ENCODE measurements at regions not wholly inside any gene's neighbourhood (a gene's known extent, or its start where the extent isn't known, plus 50 kb on each side); places are given as distances from the start of the nearest gene placed in this dataset.
"Not testable (repeated sequence)": the region's sequence is repeated elsewhere in the genome, so short reads cannot be mapped to it uniquely, and the experiment has no call there.

DNA sequence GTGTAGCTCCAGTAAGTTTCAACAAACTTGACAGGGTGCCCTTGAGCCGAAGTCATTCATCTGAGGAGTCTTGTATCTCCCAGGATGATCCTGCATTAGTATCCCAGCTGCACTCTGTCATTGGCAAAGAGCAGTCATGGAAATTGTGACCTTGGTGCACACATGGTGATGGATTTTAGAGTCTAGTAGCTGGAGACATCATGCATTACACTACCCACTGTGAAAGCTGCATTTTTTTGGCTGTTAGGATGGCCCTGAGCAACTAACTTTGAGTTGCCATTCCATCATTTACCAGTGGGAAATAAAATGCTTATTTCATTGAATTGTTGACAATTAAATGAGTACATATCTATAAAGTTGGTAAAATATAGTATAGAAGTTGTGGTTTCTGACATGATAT, 552.6 kb upstream of the CBLB start:
- DNase-seq: no peak

DNA sequence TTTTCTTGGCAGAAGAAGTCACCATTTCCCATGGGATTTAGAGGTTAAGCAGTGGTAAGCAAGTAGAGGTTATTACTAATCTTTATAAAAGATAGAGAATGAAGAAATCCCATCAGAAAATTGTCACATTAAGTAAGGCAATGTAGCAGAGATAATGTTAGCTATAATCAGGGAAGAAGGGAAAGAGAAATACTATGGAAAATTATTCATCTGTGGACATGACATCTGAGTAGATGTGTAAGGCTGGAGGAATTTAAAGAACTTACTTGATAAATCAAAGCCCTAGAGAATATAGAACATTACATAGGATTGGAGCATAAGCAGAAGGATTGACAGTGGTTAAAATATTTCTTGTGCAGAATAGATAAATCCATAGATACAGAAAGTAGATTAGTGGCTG, 553.1 kb upstream of the CBLB start:
- no peak for DNase-seq

DNA sequence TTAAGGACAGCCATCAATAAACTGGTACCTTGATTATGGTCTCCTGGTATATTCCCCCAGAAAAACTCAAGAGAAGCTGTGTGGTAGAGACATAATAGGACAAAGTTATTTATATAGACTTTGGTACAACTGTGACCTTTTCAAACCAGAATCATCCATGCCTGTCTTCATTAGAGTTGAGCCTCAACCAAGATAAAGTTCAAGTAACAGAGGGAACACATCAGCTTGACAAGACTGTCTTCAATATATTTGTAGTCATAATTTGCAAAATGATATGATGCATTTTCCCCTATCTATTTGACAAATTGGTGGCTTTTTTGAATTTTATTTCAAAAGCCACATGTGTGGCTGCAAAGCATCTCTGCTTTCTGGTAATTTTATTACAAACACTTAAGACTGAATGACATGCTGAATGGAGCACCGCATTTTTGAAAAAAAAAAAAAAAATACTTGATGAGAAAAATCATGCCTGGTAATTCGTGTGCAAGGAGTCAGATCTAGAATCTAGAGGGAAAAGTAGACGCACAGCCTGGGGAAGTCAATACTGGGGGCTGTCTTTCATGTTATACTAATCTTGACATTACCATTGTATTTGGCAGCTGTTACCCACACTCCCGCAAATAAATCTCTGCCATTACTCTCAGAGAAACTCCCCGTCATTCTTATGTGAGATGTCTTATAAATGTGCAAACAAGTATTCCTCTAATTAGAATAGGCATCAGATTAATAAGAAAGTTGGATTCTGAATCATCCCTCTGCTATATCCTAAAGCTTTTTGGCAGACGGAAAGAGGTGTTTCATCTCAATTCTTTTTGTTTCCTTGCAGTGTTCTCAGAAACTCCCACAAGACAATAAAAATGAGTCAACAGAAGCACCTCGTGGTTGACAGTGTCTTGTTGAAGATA, 554.8 kb upstream of the CBLB start:
- DNase-seq: no peak

DNA sequence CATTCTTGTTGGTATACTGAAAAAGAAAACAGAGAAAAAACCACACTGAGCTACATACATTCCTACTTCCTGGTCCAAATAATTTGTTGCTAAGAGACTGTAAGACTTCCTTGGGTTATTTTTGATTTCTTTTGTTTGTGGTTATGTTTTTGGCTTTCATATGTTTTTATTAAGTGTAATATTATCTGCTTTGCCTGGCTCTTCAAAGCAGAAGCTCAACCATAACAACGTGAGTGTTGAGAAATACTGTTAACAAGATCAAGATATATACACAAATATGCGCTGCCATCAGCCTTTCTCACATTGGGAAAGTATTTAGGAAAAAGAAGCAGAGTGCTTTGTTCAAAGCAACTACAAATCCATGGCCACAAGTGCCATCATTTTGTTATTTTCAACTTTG, 556.2 kb upstream of the CBLB start:
- no peak for DNase-seq

DNA sequence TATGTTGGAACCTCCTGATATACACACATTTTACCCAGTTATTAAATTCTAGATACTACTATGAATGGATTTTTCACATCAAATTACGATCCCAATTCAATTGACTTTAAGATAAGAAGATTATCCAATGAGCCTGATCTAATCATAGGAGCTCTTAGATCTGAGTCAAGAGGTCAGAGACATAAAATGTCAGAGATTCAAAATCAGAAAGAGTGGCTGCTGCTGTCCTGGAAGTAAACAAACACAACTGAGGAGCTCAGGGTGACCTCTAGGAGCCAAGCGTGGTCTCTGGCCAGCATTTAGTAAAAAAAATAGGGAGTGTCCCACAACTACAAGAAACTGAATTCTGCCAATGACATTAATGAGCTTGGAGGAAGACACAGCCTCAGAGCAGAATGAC, 557.1 kb upstream of the CBLB start:
- no peak for DNase-seq

DNA sequence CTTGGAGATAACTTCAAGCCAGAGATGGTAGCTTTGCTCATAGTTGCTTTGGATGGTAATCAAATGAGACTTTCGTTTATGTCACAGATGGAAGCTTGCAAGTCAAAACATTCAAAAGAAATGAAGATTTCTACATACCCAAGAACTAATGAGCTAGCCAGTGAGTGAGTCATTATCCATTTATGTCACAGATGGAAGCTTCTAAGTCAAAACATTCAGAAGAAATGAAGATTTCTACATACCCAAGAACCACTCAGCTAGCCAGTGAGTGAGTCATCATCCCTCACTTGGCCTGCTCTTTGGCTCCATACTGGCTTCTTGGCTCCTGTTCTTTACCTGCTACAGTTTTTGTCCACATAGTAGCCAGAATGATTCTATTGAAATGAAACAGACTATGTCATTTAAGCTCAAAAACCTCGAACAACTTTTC, 559.8 kb upstream of the CBLB start:
- no peak for DNase-seq

DNA sequence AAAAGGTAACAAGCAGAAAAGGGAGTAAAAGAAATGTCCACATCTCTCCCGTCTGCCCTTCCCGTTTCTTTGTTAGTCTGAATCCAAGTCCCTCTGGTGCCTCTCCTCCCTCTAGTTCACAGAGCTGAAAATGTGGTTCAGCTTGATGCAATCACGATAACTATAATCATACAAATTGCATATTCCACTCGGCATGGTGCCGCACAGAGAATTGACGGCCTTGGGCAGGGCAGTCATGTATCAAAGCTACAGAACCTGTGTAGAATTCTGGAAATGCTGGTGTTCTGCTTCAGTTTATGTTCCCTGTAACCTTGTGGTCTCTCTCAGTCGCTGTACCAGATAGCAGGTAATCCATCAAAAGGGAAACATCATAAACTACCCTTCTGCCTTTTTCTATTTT, 562.9 kb upstream of the CBLB start:
- DNase-seq: no peak

DNA sequence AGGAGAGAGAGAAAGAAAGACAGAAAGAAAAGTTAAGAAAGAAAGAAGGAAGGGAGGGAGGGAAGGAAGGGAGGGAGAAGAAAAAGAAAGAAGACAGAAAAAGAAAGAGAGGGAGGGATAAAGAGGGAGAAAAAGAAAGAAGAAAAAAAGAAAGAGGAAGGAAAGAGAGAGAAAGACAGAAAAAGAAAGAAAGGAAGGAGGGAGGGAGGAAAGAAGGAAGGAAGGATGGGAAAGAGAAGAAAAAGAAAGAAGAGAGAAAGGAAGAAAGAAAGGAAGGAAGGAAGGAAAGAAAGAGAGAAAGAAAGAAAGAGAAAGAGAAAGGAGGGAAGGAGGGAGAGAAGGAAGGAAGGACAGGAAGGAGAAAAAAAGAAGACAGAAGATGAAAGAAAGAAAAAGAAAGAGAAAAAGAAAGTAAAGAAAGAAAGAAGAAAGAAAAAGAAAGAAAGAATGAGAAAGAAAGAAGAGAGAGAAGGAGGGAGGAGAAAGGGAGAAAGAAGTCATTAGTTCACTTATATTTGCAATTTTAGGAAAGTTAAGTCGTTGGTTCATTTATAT, 567.2 kb upstream of the CBLB start:
- no peak for DNase-seq

DNA sequence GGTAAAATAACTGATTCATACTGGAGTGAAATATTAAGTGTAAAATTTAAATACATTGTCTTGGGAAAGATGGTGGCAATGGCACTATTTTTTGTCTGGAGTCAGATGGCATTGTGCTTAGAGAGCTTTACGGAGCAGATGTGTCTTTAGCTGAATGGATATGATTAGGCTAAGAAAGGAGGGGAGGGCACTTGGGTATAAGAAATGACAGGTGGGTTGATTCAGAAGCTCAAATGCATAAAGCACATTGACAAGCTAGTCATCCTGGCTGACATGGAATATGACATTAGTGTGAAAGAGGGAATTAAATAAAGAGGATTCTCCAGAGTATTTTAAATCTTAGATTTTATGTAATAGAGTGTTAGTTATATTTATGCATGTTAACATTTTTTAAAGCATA, 570.1 kb upstream of the CBLB start:
- DNase-seq: no peak

DNA sequence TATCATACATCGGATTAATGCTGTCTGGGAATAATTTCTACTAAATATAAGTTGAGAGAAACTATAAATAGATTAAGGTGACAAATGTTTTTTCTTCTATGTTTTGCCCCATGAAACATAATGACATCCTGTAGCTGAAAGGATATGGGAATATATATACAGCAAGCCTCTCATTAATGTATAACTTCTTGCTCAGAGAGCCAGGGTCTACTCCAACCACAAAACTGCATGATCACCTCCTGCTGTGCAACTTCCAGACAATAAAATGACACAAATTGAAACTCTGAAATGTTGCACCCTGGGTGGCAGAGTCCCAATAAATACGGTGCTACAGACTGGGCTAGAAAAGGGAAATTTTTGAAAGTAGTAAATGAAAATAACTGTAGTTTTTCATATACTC, 571.9 kb upstream of the CBLB start:
- DNase-seq: no peak

DNA sequence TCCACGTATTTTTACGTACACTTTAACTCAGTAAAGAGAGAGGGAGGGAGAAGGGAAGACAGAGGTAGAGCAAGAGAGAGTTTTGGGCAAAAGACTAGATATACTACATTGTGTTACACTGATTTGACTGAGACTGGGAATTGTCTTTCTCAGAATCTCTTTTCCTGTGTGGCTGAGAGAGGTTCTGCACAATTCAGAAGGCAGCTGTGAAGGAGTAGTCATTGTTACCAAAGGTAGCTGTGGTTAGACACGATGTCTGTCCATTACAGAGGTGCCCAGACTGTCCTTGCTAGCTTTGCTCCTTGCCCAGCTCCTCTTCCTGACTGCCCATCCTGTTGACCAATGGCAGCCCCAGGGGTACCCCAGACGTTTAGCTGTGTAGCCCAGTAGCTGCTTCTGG, 577.5 kb upstream of the CBLB start:
- DNase-seq: no peak

DNA sequence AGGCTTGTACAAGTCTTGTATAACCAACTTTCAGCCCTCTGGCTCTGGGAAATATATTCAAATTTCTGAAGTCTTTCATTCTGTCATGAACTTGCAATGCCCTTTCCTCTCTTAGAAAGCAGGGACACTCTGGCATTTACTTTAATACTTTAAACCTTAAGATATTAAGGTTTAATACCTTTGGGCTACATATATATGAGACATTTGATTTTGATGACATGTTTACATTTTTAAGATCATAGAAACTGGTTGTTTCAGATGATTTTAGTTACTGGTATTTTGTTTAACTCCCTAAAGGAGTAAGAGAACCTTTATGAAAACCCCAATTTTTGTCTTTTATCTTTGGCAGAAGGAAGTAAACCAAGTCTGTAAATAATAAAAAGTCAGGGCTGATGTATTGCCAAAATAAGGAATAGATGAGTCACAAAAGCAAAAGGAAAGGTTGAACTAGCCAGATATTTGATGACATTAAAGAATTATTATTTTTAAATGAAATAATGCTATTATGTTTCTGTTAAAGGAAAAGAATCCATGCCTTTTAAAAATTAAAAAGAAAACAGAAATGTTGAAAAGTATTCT, 579.0 kb upstream of the CBLB start:
- DNase-seq: no peak

DNA sequence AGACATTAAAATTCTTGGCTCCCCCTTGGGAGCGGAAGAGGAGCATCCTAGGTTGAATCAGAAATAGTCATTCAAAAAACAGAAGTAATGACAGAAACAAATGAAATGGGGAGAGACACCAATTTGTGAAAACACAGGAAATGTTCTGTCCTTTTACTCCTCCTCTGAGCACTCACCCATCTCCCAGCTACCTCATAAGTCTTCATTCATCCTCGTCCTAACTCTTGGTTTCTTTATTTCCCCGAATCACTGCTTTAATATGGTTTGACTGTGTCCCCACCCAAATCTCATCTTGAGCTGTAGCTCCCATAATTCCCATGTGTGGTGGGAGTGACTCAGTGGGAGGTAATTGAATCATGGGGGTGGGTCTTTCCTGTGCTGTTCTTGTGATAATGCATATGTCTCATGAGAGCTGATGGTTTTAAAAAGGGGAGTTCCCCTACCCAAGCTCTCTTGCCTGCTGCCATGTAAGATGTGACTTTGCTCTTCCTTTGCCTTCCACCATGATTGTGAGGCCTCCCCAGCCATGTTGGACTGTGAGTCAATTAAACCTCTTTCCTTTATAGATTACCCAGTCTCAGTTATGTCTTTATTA, 579.7 kb upstream of the CBLB start:
- not testable (repeated sequence) for DNase-seq

DNA sequence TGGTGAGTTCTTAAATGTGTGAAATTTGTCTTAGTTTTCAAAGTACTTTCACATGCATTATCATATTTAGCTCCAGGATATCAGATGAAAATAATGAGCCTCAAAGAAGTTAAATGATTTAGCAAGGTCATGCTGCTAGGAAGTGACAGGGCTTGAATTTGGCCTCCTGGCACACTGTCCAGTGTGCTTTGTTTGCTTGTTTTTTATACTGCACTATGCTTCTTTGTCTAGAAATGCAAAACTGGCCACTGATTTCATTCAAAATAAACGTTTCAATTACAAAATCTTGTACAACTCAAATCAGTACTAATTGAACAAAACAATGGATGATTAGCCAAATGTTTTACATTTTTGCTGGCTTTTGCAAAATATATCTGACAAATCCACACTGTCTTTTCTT, 583.3 kb upstream of the CBLB start:
- DNase-seq: no peak

DNA sequence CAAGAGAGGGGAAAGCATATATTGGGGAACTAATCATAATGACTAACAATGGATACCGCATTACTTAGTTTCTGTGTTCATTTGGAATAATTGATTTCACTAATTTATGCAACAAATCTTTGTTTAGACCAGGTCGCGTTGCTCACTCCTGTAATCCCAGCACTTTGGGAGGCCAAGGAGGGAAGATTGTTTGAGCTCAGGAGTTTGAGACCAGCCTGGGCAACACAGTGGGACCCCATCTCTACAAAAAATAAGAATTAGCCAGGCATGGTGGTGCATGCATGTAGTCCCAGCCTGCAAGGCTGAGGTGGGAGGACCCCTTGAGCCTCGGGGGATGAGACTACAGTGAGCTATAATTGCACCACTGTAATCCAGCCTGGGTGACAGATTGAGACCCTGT, 585.7 kb upstream of the CBLB start:
- DNase-seq: no peak

DNA sequence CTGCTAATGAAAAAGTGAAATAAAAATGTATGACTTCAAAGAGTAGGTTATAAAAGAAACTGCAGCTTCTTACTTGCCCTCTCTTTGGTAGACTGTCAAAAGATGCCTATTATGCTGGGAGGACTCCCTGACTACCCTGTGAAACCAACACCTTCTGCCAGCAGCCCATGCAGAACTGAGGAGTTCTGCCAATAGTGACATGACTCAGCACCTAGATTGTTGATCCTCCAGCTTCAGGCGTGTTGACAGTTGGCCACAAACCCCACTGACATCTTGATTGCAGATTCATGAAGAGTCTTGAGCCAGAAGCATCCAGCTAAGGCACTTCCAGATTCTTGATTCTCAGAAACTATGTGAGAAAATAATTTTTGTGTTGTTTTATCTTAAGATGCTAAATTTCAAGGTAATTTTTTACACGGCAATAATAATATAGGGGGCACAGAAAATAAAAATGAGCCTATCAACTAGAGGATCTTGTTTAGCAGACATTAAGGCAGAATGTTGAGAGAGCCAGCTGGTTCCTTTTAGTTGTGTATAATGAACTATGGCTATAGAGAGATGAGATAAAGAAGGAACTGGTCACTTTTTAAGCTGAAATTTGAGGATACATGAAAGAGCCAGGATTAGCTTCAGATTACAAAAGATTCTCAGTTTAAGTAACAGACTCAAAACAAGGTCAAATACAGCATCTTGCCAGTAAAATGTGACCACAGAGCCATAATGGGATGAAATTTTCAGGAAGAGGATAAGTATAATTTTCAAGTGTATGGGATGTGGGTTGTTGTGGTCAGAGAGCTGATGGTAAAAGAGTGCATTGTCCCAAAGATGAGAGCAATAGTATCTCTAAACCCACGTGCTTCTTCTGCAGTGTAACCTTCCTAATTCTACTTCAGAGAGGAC, 588.7 kb upstream of the CBLB start:
- no peak for DNase-seq

DNA sequence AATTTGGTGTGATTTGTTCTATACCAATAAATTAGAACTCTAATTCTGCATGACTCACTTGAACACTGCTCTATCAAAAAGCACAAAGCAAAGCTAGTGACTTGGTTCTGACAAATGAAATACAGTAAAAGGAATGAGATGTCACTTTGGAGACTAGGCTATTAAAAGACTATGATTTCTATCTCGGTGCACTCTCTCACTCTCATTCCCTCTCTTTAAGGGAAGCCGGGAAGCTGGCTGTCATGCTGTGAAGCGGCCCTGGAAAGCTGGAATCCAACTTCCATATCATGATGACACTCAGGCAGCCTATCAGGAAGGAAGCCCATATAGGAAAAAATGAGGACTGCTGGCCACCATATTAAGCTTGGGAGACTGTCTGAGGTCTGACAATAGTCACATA, 590.1 kb upstream of the CBLB start:
- no peak for DNase-seq

DNA sequence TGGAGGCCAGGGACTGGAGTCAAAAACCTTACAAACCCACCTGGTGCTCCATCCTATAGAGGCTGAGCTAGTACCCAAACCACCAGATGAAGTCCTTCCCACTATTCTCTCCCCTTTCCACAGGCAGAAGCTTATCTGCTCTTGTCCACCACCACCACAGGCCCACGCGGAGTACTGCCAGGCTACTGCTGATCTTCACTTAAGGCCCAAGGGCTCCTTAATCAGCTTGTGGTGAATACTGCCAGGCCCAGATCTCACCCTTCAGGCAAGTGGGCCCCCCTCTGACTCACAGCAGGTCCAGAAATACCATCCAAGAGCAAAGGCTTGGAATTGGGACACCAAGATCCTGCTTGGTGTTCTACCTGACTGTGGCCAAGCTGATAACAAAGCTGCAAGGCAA, 598.1 kb upstream of the CBLB start:
- DNase-seq: no peak

DNA sequence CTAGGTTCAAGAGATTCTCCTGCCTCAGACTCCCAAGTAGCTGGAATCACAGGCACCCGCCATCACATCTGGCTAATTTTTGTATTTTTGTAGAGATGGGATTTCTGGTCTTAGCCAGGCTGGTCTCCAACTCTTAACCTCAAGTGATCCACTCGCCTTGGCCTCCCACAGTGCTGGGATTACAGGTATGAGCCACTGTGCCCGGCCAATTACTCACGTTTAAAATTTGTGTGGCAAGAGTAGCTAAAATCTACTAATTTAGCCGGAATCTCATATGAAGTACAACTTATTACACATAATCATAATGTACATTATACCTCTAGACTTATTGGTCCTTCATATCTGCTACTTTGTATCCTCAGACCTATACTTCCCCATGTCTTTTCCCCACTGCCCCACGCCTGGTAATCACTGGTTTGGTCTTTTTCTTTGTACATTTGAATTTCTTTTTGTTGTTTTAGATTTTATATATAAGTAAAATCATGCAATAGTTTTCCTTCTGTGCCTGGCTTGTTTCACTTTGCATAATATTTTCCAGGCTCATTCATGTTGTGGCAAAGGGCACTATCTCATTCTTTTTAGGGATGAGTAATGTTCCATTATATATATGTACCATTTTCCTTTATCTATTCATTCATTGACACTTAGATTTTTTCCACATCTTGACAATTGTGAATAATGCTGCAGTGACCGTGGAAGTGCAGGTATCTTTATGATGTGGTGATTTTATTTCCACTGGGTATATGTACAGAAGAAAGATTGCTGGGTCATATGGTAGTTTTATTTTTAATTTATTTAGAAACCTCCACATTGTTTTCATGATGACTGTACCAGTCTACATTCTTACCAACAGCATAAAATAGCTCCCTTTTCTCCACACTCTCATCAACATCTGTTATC, 605.0 kb upstream of the CBLB start:
- no peak for DNase-seq

DNA sequence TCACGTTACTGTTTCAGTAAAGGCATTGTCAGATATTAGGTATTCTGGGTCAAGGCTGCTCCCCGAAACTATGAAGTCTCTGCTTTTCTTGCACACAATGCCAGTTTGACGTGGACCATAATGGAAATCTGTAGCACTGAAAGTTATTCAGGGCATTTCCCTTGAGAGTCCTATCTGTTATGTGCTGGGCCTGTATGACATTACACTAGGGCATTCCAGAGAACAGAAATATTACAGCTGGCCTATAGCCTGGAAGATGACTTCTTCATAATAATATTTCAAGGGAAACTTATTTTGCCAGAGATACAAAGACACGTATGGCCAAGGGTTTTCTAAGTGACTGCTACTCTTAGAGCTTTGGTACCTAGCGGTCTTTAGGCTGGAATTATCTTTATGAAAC, 613.6 kb upstream of the CBLB start:
- DNase-seq: no peak

DNA sequence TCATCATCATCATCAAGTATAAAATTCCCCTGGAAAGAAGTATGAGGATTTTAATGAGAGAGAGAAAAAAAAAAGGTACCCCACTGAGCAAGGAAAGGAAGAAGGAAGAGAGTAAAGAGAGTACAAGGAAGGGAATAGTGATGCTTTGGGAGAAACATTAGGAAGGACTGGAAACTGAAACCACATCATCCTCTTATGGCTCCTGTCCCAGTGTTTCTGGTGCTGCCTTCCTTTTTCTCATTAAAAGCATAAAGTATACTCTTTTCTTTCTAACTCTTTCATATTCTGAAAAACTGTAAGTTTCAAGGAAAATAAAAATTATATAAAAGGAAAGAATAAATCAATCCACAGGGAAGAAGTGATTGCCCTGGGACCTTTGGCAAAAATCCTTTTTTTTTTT, 616.4 kb upstream of the CBLB start:
- no peak for DNase-seq

DNA sequence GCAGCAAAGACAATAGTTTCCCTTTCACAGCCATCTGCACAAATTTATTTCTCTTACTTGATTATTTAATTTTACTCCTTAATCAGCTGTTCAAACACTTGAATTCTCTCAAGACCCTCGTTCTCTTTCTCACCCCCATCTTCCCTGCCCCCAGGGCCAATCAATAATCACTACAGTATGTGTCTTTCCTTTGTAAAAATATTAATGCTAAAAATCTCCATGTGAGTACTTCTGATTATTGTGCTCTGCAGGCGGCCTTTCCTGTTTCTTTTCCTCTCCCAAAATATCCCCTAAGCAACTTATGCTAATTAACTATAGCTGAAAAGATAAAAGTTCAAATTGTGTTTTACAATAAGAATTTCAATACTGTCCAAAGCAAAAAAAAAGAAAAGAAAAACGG, 617.0 kb upstream of the CBLB start:
- DNase-seq: no peak
